ENCODE measurements at regions not wholly inside any gene's neighbourhood (a gene's known extent, or its start where the extent isn't known, plus 50 kb on each side); places are given as distances from the start of the nearest gene placed in this dataset.
A peak's percentile ranks its signal among the peaks of the same experiment; 100 is the strongest.

GRCh38 chr2:187079901-187080300 is 230.9 kb upstream of the ZSWIM2 start:
- peak; percentile 5 for DNase-seq (ENCODE audit: low read depth)
- no peak overlapping the region for H3K4me3 ChIP-seq (ENCODE audit: low read length)
- no peak for TF ChIP-seq CTCF (conservative IDR thresholded peaks at IDR 0.05; ENCODE audit: low read length)

- TF ChIP-seq CTCF (conservative IDR thresholded peaks at IDR 0.05; ENCODE audit: low read length): no peak
- DNase-seq (ENCODE audit: low read depth): peak; percentile 22
- H3K4me3 ChIP-seq (ENCODE audit: low read length): no peak overlapping the region
Measured at GRCh38 chr2:187078297-187078696, 229.3 kb upstream of the ZSWIM2 start.

- DNase-seq (ENCODE audit: low read depth): no peak
- no peak overlapping the region for H3K4me3 ChIP-seq (ENCODE audit: low read length)
- no peak for TF ChIP-seq CTCF (conservative IDR thresholded peaks at IDR 0.05; ENCODE audit: low read length)
Measured at GRCh38 chr2:187075671-187076070, 226.7 kb upstream of the ZSWIM2 start.

- TF ChIP-seq CTCF (conservative IDR thresholded peaks at IDR 0.05; ENCODE audit: low read length): no peak
- no peak overlapping the region for H3K4me3 ChIP-seq (ENCODE audit: low read length)
- DNase-seq (ENCODE audit: low read depth): no peak
Measured at GRCh38 chr2:187075199-187075635, 226.2 kb upstream of the ZSWIM2 start.

- no peak overlapping the region for H3K4me3 ChIP-seq (ENCODE audit: low read length)
- TF ChIP-seq CTCF (conservative IDR thresholded peaks at IDR 0.05; ENCODE audit: low read length): no peak
- no peak for DNase-seq (ENCODE audit: low read depth)
Measured at GRCh38 chr2:187058198-187058597, 209.2 kb upstream of the ZSWIM2 start.

GRCh38 chr2:187057466-187057865 is 208.5 kb upstream of the ZSWIM2 start:
- no peak overlapping the region for H3K4me3 ChIP-seq (ENCODE audit: low read length)
- TF ChIP-seq CTCF (conservative IDR thresholded peaks at IDR 0.05; ENCODE audit: low read length): no peak
- no peak for DNase-seq (ENCODE audit: low read depth)

- TF ChIP-seq CTCF (conservative IDR thresholded peaks at IDR 0.05; ENCODE audit: low read length): no peak
- no peak for DNase-seq (ENCODE audit: low read depth)
- no peak overlapping the region for H3K4me3 ChIP-seq (ENCODE audit: low read length)
Measured at GRCh38 chr2:187056416-187057334, 207.7 kb upstream of the ZSWIM2 start.

Measured in AG10803 (cell line).